ENCODE measurements at regions not wholly inside any gene's neighbourhood (a gene's known extent, or its start where the extent isn't known, plus 50 kb on each side); places are given as distances from the start of the nearest gene placed in this dataset.

GRCh38 chr11:98561252-98561651, 459.5 kb upstream of the CNTN5 start:
- DNase-seq (ENCODE audit: low spot score): no peak
- intact Hi-C loops (cut with micrococcal nuclease; ENCODE audit: unreplicated experiment): loop anchor here (2.0 kb wide), 1 partner anchor 70 kb away; no protein-coding TSS in a partner anchor

DNA sequence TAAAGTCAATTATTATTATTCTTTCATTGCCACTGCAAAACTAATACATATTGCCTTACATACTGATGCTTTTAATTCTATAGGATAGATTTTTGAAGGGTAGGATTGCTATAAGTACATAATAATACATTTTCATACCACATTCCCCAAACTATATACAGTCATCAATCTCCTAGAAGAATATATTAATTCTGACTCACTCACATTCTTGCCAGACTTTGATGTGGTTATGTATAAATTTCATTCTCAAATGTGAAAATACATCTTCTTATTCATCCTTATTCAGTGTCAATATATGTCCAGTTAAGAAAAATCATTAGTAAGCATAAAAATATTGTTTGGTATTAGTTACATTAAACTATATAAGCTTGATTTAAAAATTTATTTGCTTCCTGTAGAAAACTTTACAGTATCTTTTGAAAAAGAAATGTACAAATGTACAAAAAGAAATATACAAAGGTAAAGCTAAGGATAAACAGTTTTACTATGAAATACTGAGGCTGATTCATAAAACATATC, 458.8 kb upstream of the CNTN5 start:
- TF ChIP-seq EZH2 (IDR thresholded peaks at IDR 0.05; ENCODE audit: borderline replicate concordance, low read depth, low read length, poor library complexity, severe bottlenecking): no peak
- TF ChIP-seq, protein P1, sequence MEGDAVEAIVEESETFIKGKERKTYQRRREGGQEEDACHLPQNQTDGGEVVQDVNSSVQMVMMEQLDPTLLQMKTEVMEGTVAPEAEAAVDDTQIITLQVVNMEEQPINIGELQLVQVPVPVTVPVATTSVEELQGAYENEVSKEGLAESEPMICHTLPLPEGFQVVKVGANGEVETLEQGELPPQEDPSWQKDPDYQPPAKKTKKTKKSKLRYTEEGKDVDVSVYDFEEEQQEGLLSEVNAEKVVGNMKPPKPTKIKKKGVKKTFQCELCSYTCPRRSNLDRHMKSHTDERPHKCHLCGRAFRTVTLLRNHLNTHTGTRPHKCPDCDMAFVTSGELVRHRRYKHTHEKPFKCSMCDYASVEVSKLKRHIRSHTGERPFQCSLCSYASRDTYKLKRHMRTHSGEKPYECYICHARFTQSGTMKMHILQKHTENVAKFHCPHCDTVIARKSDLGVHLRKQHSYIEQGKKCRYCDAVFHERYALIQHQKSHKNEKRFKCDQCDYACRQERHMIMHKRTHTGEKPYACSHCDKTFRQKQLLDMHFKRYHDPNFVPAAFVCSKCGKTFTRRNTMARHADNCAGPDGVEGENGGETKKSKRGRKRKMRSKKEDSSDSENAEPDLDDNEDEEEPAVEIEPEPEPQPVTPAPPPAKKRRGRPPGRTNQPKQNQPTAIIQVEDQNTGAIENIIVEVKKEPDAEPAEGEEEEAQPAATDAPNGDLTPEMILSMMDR (conservative IDR thresholded peaks at IDR 0.05; ENCODE audit: low read depth, low read length): no peak
- intact Hi-C loops (cut with micrococcal nuclease; ENCODE audit: unreplicated experiment): loop anchor here (2.0 kb wide), 1 partner anchor 69 kb away; no protein-coding TSS in a partner anchor
- Histone ChIP-seq H3K9me3 (ENCODE audit: low read depth, low read length, poor library complexity, severe bottlenecking) (no peaks in the 10 kb centered on the region), H3K27ac (ENCODE audit: low read depth, low read length, poor library complexity, severe bottlenecking) (no peak overlapping the region), H3K4me3 (ENCODE audit: low read depth, low read length, poor library complexity, severe bottlenecking) (no peak overlapping the region), H3K36me3 (ENCODE audit: insufficient read depth, low read length, poor library complexity, severe bottlenecking) (no peaks in the 10 kb centered on the region), H3K4me1 (ENCODE audit: insufficient read depth, low read length, poor library complexity, severe bottlenecking) (no peaks in the 10 kb centered on the region), H3K27me3 (replicated peaks; ENCODE audit: insufficient read depth, low read depth, low read length, poor library complexity) (no peaks in the 10 kb centered on the region)
- POLR2A ChIA-PET (ENCODE audit: low non-redundant PET): no interaction called here
- DNase-seq (ENCODE audit: low spot score): no peak
- CTCF ChIA-PET: no interaction called here
- BruUV-seq (replicated peaks): no TSS peak

More at GRCh38 chr11:98561252-98561651, 459.5 kb upstream of the CNTN5 start:
- H3K27ac ChIP-seq (ENCODE audit: low read depth, low read length, poor library complexity, severe bottlenecking): no peak overlapping the region
- ChIA-PET CTCF (no interaction called here), POLR2A (ENCODE audit: low non-redundant PET) (no interaction called here)
- no peak overlapping the region for H3K4me3 ChIP-seq (ENCODE audit: low read depth, low read length, poor library complexity, severe bottlenecking)
- no peaks in the 10 kb centered on the region for H3K4me1 ChIP-seq (ENCODE audit: insufficient read depth, low read length, poor library complexity, severe bottlenecking)
- no TSS peak for BruUV-seq (replicated peaks)
- TF ChIP-seq, protein P1 (conservative IDR thresholded peaks at IDR 0.05; ENCODE audit: low read depth, low read length): no peak
- TF ChIP-seq EZH2 (IDR thresholded peaks at IDR 0.05; ENCODE audit: borderline replicate concordance, low read depth, low read length, poor library complexity, severe bottlenecking): no peak
- H3K36me3 ChIP-seq (ENCODE audit: insufficient read depth, low read length, poor library complexity, severe bottlenecking): no peaks in the 10 kb centered on the region
- H3K9me3 ChIP-seq (ENCODE audit: low read depth, low read length, poor library complexity, severe bottlenecking): peaks cover 1% of the 10 kb centered on the region
- H3K27me3 ChIP-seq (replicated peaks; ENCODE audit: insufficient read depth, low read depth, low read length, poor library complexity): no peaks in the 10 kb centered on the region

GRCh38 chr11:98564233-98564632, 456.5 kb upstream of the CNTN5 start:
- no peak overlapping the region for H3K4me3 ChIP-seq (ENCODE audit: low read depth, low read length, poor library complexity, severe bottlenecking)
- H3K27ac ChIP-seq (ENCODE audit: low read depth, low read length, poor library complexity, severe bottlenecking): no peak overlapping the region
- intact Hi-C loops (cut with micrococcal nuclease; ENCODE audit: unreplicated experiment): no loop called here
- no peaks in the 10 kb centered on the region for H3K36me3 ChIP-seq (ENCODE audit: insufficient read depth, low read length, poor library complexity, severe bottlenecking)
- no peak for DNase-seq (ENCODE audit: low spot score)
- ChIA-PET CTCF (no interaction called here), POLR2A (ENCODE audit: low non-redundant PET) (no interaction called here)
- TF ChIP-seq, protein P1 (conservative IDR thresholded peaks at IDR 0.05; ENCODE audit: low read depth, low read length): no peak
- no peak for TF ChIP-seq EZH2 (IDR thresholded peaks at IDR 0.05; ENCODE audit: borderline replicate concordance, low read depth, low read length, poor library complexity, severe bottlenecking)
- no TSS peak for BruUV-seq (replicated peaks)
- H3K4me1 ChIP-seq (ENCODE audit: insufficient read depth, low read length, poor library complexity, severe bottlenecking): no peaks in the 10 kb centered on the region
- no peaks in the 10 kb centered on the region for H3K9me3 ChIP-seq (ENCODE audit: low read depth, low read length, poor library complexity, severe bottlenecking)
- no peaks in the 10 kb centered on the region for H3K27me3 ChIP-seq (replicated peaks; ENCODE audit: insufficient read depth, low read depth, low read length, poor library complexity)

Data from A673 (cell line).